ENCODE measurements at regions not wholly inside any gene's neighbourhood (a gene's known extent, or its start where the extent isn't known, plus 50 kb on each side); places are given as distances from the start of the nearest gene placed in this dataset.

- Histone ChIP-seq H3K27me3 (ENCODE audit: insufficient read depth, poor library complexity, severe bottlenecking) (no peaks in the 10 kb centered on the region), H3K27ac (ENCODE audit: poor library complexity, severe bottlenecking) (peak overlapping the region; percentile 69), H3K4me3 (ENCODE audit: severe bottlenecking) (no peak overlapping the region), H3K9me3 (ENCODE audit: severe bottlenecking) (no peaks in the 10 kb centered on the region), H3K36me3 (ENCODE audit: low read depth) (no peaks in the 10 kb centered on the region), H3K4me1 (ENCODE audit: insufficient read depth, poor library complexity, severe bottlenecking) (peaks cover 25% of the 10 kb centered on the region)
- TF ChIP-seq CTCF (IDR thresholded peaks at IDR 0.05; ENCODE audit: poor library complexity, severe bottlenecking): no peak
- ATAC-seq (ENCODE audit: low read depth): no peak
- DNase-seq (ENCODE audit: low spot score): no peak
Observed at GRCh38 chr20:17849138-17849900, 119.3 kb downstream of the SNX5 start.

DNA sequence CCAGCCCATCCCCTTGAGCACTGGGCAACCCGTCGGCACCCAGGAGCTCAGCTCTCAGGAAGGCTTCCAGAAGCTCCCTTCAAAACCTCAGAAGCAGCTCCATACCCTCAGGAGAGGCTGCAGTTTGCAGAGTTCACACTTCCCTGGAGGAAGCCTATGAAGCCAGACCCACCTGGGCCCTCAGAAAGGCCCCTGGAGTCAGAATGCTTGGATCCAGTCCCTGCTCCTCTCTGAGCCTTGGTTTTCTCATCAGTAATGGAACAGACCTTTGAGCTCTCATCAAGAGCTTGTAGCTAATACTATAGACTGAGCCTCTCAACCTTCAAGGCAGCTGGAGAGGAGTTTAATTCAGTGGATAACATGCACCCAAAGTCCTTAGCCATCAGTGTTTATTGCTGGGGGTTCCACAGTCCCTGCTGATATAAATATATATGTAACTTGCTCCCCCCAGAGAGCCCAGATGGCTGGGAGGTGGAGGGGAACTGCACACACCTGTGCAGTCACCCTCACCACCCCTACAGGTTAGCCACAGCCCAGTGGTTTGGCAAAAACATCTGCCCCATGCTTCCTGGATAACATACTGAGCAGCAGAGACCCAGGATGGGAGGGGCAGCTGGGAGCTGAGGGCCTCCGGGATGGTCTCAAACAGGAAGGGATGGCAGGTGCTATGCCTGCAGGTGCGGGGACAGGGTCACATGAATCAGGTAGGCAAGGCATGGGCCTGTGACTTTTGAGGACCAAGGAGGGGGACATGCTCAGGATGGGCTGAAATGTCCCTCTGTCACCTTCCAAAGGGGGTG lies 120.1 kb downstream of the SNX5 start:
- H3K27ac ChIP-seq (ENCODE audit: poor library complexity, severe bottlenecking): peak overlapping the region; percentile 69

GRCh38 chr20:17845701-17846475 lies 122.7 kb downstream of the SNX5 start:
- Histone ChIP-seq H3K27ac (ENCODE audit: poor library complexity, severe bottlenecking) (no peak overlapping the region), H3K9me3 (ENCODE audit: severe bottlenecking) (no peaks in the 10 kb centered on the region), H3K36me3 (ENCODE audit: low read depth) (no peaks in the 10 kb centered on the region), H3K27me3 (ENCODE audit: insufficient read depth, poor library complexity, severe bottlenecking) (no peaks in the 10 kb centered on the region), H3K4me3 (ENCODE audit: severe bottlenecking) (no peak overlapping the region), H3K4me1 (ENCODE audit: insufficient read depth, poor library complexity, severe bottlenecking) (peaks cover 39% of the 10 kb centered on the region)
- TF ChIP-seq CTCF (IDR thresholded peaks at IDR 0.05; ENCODE audit: poor library complexity, severe bottlenecking): no peak
- DNase-seq (ENCODE audit: low spot score) (no peak), ATAC-seq (ENCODE audit: low read depth) (no peak)

More for the DNA sequence above, 120.1 kb downstream of the SNX5 start:
- ATAC-seq (ENCODE audit: low read depth) (no peak), DNase-seq (ENCODE audit: low spot score) (no peak)
- H3K4me3 ChIP-seq (ENCODE audit: severe bottlenecking): no peak overlapping the region
- no peaks in the 10 kb centered on the region for H3K36me3 ChIP-seq (ENCODE audit: low read depth)
- no peaks in the 10 kb centered on the region for H3K9me3 ChIP-seq (ENCODE audit: severe bottlenecking)
- peaks cover 29% of the 10 kb centered on the region for H3K4me1 ChIP-seq (ENCODE audit: insufficient read depth, poor library complexity, severe bottlenecking)
- TF ChIP-seq CTCF (IDR thresholded peaks at IDR 0.05; ENCODE audit: poor library complexity, severe bottlenecking): no peak
- no peaks in the 10 kb centered on the region for H3K27me3 ChIP-seq (ENCODE audit: insufficient read depth, poor library complexity, severe bottlenecking)

DNA sequence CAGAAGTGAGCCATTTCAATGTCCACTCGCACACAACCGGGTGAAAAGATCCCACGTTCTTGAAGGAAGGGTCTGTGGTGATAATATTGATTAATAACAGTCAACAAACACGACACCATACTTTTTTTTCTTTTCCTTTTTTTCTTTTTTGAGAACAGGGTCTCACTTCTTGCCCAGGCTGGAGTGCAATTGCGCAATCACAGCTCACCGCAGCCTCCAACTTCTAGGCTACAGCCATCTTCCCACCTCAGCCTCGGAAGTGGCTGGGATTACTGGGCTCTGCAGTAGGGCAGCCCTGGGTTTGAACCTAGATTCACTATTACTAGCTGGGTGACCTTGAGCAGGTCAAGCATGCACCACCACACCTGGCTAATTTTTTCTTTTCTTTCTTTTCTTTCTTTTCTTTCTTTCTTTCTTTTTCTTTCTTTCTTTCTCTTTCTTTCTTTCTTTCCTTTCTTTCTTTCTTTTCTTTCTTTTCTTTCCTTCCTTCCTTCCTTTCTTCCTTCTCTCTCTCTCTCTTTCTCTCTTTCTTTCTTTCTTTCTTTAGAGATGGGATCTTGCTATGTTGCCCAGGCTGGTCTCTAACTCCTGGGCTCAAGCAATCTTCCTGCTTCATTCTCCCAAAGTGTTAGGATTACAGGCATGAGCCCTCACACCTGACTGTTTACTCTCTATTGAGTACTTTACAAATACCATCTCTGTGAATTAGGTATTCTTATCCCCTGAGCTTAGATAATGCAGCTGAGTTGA lies 123.9 kb downstream of the SNX5 start:
- Histone ChIP-seq H3K36me3 (ENCODE audit: low read depth) (no peaks in the 10 kb centered on the region), H3K4me3 (ENCODE audit: severe bottlenecking) (no peak overlapping the region), H3K9me3 (ENCODE audit: severe bottlenecking) (peaks cover 6% of the 10 kb centered on the region), H3K27me3 (ENCODE audit: insufficient read depth, poor library complexity, severe bottlenecking) (no peaks in the 10 kb centered on the region), H3K4me1 (ENCODE audit: insufficient read depth, poor library complexity, severe bottlenecking) (peaks cover 27% of the 10 kb centered on the region), H3K27ac (ENCODE audit: poor library complexity, severe bottlenecking) (peak overlapping the region; percentile 85)
- DNase-seq (ENCODE audit: low spot score) (no peak), ATAC-seq (ENCODE audit: low read depth) (no peak)
- no peak for TF ChIP-seq CTCF (IDR thresholded peaks at IDR 0.05; ENCODE audit: poor library complexity, severe bottlenecking)

Measured in RWPE2 (cell line).